ENCODE measurements at regions not wholly inside any gene's neighbourhood (a gene's known extent, or its start where the extent isn't known, plus 50 kb on each side); places are given as distances from the start of the nearest gene placed in this dataset.

GRCh38 chr2:120898496-120898895, 162.8 kb downstream of the GLI2 start:
- intact Hi-C loops (cut with micrococcal nuclease) = no loop called here

GRCh38 chr2:120898961-120899750, 163.5 kb downstream of the GLI2 start:
- intact Hi-C loops (cut with micrococcal nuclease) = no loop called here

GRCh38 chr2:120899771-120900170, 164.1 kb downstream of the GLI2 start:
- intact Hi-C loops (cut with micrococcal nuclease) = no loop called here

- intact Hi-C loops (cut with micrococcal nuclease) = no loop called here
These were observed 165.5 kb downstream of the GLI2 start for GRCh38 chr2:120901201-120901600.

DNA sequence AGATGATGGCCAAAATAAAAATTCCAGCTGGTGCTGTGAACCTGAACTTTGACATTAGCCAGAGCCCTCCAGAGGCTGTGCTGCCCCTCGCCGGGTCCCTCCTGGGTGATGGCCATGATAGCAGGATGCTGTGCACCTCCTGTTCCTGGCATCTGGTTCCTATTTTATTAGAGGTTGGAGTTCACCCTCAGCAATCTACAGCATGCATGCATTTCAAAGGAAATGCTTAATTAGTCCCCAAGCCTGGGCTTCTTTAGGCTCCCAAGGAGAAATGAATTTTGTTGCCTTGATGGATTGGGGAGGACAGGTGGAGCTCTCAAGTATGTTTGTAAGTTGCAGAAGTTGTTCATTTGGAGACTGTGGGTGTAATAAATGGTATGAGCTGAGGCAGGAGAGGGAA, 166.9 kb downstream of the GLI2 start:
- intact Hi-C loops (cut with micrococcal nuclease) = no loop called here

DNA sequence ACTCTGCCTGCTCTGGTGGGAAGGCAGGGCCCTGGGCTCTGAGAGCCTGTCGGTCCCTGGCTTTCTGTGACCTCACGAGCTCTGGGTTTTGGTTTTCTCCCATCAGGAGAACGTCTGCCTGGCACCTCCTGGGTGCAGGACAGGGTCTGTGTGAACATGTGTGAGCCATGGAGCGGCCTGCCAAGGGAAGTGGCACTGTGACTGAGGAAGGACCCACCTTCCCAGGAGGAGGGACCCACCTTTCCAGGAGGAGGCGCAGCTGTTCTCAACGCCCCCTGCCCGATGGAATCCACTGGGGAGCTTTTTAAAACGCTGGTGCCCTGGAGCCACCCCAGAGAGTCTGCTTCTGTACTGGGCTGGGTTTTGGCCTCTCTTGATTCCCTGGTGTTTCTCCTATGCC, 168.7 kb downstream of the GLI2 start:
- intact Hi-C loops (cut with micrococcal nuclease) = no loop called here

GRCh38 chr2:120904830-120905234, 169.2 kb downstream of the GLI2 start:
- intact Hi-C loops (cut with micrococcal nuclease) = no loop called here

GRCh38 chr2:120905298-120905697, 169.6 kb downstream of the GLI2 start:
- intact Hi-C loops (cut with micrococcal nuclease) = no loop called here

DNA sequence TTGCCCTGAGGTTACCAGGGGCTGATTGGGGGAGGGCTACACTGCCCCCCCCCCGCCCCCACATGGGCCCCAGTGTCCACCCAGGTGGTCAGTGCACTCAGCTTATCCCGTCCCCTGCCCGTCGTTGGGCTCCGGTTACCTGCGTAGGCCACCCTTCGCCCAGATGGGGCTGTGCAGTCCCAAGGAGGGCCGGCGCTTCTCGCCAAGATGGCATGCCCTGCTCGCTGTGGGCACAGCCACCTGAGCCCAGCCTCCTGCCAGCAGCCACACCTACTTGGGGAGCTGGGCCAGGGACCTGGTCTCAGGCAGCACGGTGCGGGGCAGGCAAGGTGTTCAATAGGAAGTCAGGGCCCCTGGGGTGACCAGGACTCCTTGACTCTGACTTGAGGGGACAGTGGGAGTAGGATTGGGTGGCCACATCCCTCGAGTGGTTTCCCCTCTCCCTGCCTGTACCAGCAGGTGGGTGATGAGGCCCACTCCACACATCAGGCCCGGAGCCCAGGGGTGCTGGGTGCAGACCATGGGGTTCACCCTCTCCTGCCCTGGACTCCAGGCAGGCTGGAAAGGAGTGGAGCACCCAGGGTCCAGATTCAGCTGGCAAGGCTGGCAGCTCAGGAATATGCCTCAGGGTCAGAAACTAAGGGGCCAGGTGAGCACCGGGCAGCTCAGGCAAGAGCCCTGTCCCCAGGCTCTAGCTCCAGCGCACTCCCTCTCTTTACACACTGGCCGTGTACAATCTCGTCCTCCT, 170.3 kb downstream of the GLI2 start:
- intact Hi-C loops (cut with micrococcal nuclease) = no loop called here

- intact Hi-C loops (cut with micrococcal nuclease) = no loop called here
These were observed 171.2 kb downstream of the GLI2 start for GRCh38 chr2:120906914-120907313.

DNA sequence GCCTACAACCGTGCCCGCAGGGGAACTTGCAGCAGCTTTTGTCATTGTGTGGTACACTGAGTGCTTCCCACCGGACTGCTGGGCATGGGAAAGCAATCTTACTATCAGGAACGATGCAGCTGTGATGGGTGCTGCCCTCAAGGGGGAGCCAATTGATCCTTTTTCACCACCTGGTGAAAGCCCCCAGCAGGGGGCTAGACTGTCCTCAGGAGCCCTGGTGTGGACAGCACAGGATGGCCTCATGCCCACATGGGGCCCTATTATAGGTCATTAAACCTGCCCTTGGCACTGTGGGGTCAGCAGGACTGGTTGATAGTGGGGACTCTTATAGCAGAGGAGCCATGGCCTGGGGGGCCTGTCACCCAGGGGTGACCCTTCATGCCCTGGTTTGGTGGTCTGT, 172.2 kb downstream of the GLI2 start:
- intact Hi-C loops (cut with micrococcal nuclease) = no loop called here

GRCh38 chr2:120908314-120908975, 172.8 kb downstream of the GLI2 start:
- intact Hi-C loops (cut with micrococcal nuclease) = no loop called here

DNA sequence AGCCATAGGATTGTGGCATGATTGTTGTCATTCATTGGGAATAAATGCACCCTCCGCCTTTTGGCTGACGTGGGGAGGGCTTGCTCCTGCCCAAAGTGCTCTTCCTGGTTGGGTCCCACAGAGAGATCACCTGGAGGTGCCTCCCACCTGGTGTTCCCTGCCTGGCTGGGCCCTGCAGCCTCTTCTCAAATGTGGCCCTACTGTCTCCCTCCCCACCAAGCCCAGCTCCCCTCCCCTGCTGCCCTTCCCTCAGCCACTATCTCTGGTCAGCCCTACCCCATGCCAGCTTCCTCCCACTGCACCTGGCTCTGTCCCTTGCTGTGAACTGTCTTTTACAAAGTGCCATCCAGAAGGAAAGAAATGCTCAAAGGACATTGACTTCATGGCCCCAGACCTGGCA, 173.4 kb downstream of the GLI2 start:
- intact Hi-C loops (cut with micrococcal nuclease) = no loop called here

GRCh38 chr2:120910164-120910563, 174.5 kb downstream of the GLI2 start:
- intact Hi-C loops (cut with micrococcal nuclease) = no loop called here

DNA sequence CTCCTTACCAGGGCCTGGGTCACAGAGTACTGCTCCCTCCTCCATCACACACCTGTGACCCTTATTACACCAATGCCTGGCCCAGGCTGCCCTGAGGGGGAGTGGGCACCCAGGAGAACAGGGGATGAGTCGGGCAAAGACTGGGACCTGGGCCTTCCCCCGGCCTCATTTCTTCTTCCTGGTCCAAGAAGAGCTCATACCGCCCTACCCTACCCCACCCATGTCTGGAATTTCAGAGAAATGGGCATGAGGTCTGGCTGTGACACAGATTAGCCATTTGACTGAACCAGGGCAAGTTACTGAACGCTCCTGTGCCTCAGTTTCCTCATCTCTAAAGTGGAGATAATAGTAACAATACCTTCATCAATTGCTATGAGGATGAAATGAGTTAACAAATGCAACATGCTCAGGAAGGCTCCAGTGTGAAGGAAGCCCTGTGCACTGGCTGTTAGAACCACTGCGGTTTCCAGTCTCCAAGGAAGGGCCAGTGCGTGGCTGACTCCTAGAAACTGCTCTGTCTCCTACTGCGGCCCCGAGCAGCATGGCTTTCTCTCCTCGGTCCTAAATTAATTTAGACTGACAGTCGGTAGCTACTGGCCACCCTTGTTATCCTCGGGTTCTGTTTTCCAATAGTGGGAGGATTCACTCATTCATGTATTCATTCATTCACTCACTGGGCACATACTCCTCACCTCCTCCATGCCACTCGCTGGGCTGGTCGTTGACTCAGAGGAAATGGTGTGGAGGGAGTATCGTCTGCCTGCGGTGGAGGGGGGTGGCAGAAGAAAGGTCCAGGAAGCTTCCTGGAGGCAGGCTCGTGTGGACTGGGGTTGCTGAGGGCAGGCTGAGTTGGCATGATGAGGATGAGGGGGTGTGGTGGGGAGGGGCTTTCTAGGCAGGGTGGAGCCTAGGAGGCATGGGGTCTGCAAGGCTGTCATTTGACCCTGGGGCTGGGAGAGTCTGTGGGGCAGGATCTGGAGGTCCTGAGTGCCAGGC, 175.6 kb downstream of the GLI2 start:
- intact Hi-C loops (cut with micrococcal nuclease) = no loop called here

DNA sequence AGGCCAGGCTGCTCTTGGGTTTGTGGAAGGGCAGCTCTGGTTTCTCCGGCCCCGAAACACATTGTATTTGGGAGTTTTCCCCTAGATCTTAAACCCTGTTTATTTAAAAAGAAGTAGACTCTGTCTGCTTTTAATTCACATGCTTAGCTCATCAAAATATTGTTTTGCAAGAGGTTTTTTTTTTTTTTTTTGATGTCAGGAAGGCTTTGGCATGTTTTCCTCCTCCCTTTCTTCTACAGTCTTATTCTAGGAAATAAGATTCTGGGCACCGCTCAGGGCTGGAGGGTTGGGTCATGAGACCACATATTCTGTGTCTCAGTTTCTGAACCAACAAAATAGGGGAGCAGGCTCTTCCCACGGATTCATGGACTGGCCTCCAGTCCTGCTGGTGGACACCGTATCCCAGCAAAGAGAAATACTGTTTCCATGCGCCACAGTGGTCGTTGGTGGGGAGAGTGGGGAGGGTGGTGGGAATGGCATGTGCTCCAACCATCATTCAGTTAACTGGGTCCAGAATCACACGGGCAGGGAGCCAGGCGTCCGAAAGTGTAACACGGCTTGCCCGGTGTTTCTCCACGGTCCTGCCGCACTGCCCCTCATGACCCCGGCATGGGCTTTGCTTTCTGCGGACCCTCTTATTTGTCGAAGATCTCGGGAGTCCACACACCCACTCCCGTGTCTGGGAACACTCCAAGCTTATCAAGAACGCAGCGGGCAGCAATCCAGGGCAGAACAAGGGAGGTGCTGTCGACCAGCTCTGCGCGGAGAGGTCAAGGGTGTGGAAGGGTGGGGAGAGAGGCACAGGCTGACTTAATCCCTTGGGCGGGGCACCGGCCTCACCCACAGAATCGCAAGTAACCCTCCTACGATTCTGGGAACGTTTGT, 176.7 kb downstream of the GLI2 start:
- intact Hi-C loops (cut with micrococcal nuclease) = no loop called here

- intact Hi-C loops (cut with micrococcal nuclease) = no loop called here
These were observed 178.5 kb downstream of the GLI2 start for GRCh38 chr2:120913972-120914838.

- intact Hi-C loops (cut with micrococcal nuclease) = no loop called here
These were observed 179.3 kb downstream of the GLI2 start for GRCh38 chr2:120914839-120915521.

DNA sequence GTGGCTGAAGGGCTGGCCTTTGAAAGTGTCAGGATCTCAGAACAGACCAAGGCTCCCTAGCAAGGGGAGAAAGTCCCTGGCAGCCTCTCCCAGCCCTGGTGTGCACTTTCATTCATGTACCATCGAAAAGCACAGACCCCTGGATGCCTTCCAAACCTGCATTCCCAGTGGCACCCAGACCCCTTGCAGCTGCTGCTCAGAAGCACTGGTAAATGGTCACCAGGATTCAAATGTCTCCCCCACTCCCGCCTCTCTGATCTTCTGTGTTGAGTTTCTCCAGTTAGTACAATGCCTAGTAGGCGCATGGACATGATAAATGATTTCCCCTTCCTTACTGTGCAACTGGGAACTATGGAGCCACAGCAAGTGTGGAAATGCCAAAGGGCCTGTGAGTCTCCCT, 180.0 kb downstream of the GLI2 start:
- intact Hi-C loops (cut with micrococcal nuclease) = no loop called here

Data from T-helper 2 cell treated with Interferon-gamma antibody and Interleukin-4, amounts not matched to agents 100 ng/mL and 5 ng/mL, for 36 hours (primary cell).